ENCODE measurements at regions not wholly inside any gene's neighbourhood (a gene's known extent, or its start where the extent isn't known, plus 50 kb on each side); places are given as distances from the start of the nearest gene placed in this dataset.

GRCh38 chr4:175062183-175062592, 144.0 kb downstream of the ADAM29 start:
- Histone ChIP-seq H3K4me3 (ENCODE audit: low read length) (no peak overlapping the region), H3K4me1 (ENCODE audit: control insufficient read depth, insufficient read depth, low read length) (no peaks in the 10 kb centered on the region), H3K36me3 (ENCODE audit: control insufficient read depth, insufficient read depth, low read length) (no peaks in the 10 kb centered on the region), H3K9me3 (ENCODE audit: control insufficient read depth, insufficient read depth, low read length) (peaks cover 4% of the 10 kb centered on the region), H3K27ac (ENCODE audit: low read length) (no peak overlapping the region), H3K27me3 (ENCODE audit: control insufficient read depth, insufficient read depth, low read length) (no peaks in the 10 kb centered on the region)
- Mint-ChIP-seq H3K9me3 (peaks cover 17 to 30% of the 10 kb centered on the region in 2 donors), H3K36me3 (no peaks in the 10 kb centered on the region), H3K27me3 (ENCODE audit: low read depth in 2 of 2) (no peaks in the 10 kb centered on the region), H3K4me3 (no peak overlapping the region), H3K4me1 (no peaks in the 10 kb centered on the region), H3K27ac (no peak overlapping the region)
- TF ChIP-seq CTCF (IDR thresholded peaks at IDR 0.05): no peak
- no peak for ATAC-seq
- intact Hi-C loops (cut with micrococcal nuclease): no loop called here
- DNase-seq: no peak
- WGBS (ENCODE audit: insufficient coverage): 69% methylated on average over 3 of the region's 3 CpGs

- Mint-ChIP-seq H3K4me1 (no peaks in the 10 kb centered on the region), H3K27me3 (ENCODE audit: low read depth in 2 of 2) (no peaks in the 10 kb centered on the region), H3K9me3 (peaks cover 13 to 31% of the 10 kb centered on the region in 2 donors), H3K36me3 (no peaks in the 10 kb centered on the region), H3K27ac (no peak overlapping the region), H3K4me3 (no peak overlapping the region)
- Histone ChIP-seq H3K27me3 (ENCODE audit: control insufficient read depth, insufficient read depth, low read length) (no peaks in the 10 kb centered on the region), H3K4me1 (ENCODE audit: control insufficient read depth, insufficient read depth, low read length) (no peaks in the 10 kb centered on the region), H3K36me3 (ENCODE audit: control insufficient read depth, insufficient read depth, low read length) (no peaks in the 10 kb centered on the region), H3K9me3 (ENCODE audit: control insufficient read depth, insufficient read depth, low read length) (peaks cover 4% of the 10 kb centered on the region), H3K4me3 (ENCODE audit: low read length) (no peak overlapping the region), H3K27ac (ENCODE audit: low read length) (no peak overlapping the region)
- no peak for TF ChIP-seq CTCF (IDR thresholded peaks at IDR 0.05)
- DNase-seq: no peak
- intact Hi-C loops (cut with micrococcal nuclease): no loop called here
- ATAC-seq: no peak
Observed at GRCh38 chr4:175065228-175065627, 147.1 kb downstream of the ADAM29 start.

DNA sequence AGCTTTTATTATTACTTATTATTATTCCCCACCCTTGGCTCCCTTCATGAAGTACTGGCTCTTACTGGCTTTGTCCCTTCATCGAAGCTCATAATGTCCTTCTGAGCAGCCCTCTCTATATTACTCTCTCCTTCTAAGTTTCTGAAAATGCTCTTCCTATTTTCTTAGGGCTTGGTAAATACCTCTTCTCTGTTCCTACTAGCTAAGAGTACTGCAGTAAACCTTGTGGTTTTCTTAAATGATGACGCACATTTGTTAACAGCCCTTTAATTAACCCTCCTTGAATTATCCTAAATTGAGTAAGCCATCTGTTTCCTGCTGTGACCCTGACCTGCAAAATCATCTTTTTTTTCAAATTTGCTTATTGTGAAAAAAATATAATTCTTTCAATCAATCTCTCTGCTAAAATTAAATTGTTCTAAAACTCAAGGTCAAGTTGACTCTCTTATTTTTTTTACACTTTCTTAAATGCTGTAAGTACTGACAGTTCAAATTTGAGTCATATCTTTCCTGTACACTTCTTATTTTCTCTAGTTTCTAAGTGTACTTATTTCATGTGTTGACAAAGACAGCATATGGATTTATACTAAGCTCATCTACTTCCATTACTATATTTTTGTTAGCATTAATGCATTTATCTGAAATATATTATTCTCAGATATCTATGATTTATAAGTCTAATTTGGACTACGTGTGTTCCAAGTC, 148.9 kb downstream of the ADAM29 start:
- Histone ChIP-seq H3K27ac (ENCODE audit: low read length) (no peak overlapping the region), H3K36me3 (ENCODE audit: control insufficient read depth, insufficient read depth, low read length) (no peaks in the 10 kb centered on the region), H3K4me1 (ENCODE audit: control insufficient read depth, insufficient read depth, low read length) (no peaks in the 10 kb centered on the region), H3K9me3 (ENCODE audit: control insufficient read depth, insufficient read depth, low read length) (peaks cover 4% of the 10 kb centered on the region), H3K4me3 (ENCODE audit: low read length) (no peak overlapping the region), H3K27me3 (ENCODE audit: control insufficient read depth, insufficient read depth, low read length) (no peaks in the 10 kb centered on the region)
- no peak overlapping the region for H3K4me3 Mint-ChIP-seq
- H3K4me1 Mint-ChIP-seq: no peaks in the 10 kb centered on the region
- ATAC-seq: no peak
- DNase-seq: no peak
- intact Hi-C loops (cut with micrococcal nuclease): no loop called here
- H3K27ac Mint-ChIP-seq: no peak overlapping the region
- peaks cover 15 to 36% of the 10 kb centered on the region in 2 donors for H3K9me3 Mint-ChIP-seq
- no peaks in the 10 kb centered on the region for H3K27me3 Mint-ChIP-seq (ENCODE audit: low read depth in 2 of 2)
- H3K36me3 Mint-ChIP-seq: no peaks in the 10 kb centered on the region
- WGBS (ENCODE audit: insufficient coverage): 37% methylated on average over 2 of the region's 3 CpGs
- TF ChIP-seq CTCF (IDR thresholded peaks at IDR 0.05): no peak

GRCh38 chr4:175068266-175068665, 150.1 kb downstream of the ADAM29 start:
- no peak overlapping the region for H3K27ac ChIP-seq (ENCODE audit: low read length)
- no peaks in the 10 kb centered on the region for H3K4me1 ChIP-seq (ENCODE audit: control insufficient read depth, insufficient read depth, low read length)
- peaks cover 15 to 37% of the 10 kb centered on the region in 2 donors for H3K9me3 Mint-ChIP-seq
- H3K27me3 ChIP-seq (ENCODE audit: control insufficient read depth, insufficient read depth, low read length): no peaks in the 10 kb centered on the region
- H3K36me3 ChIP-seq (ENCODE audit: control insufficient read depth, insufficient read depth, low read length): no peaks in the 10 kb centered on the region
- intact Hi-C loops (cut with micrococcal nuclease): no loop called here
- no peaks in the 10 kb centered on the region for H3K4me1 Mint-ChIP-seq
- no peaks in the 10 kb centered on the region for H3K27me3 Mint-ChIP-seq (ENCODE audit: low read depth in 2 of 2)
- no peak for ATAC-seq
- no peak overlapping the region for H3K4me3 Mint-ChIP-seq
- H3K4me3 ChIP-seq (ENCODE audit: low read length): no peak overlapping the region
- H3K27ac Mint-ChIP-seq: no peak overlapping the region
- no peaks in the 10 kb centered on the region for H3K9me3 ChIP-seq (ENCODE audit: control insufficient read depth, insufficient read depth, low read length)
- no peaks in the 10 kb centered on the region for H3K36me3 Mint-ChIP-seq
- no peak for TF ChIP-seq CTCF (IDR thresholded peaks at IDR 0.05)
- no peak for DNase-seq

All from natural killer cell (primary cell).